VCaP (cell line): ENCODE measurements at regions not wholly inside any gene's neighbourhood (a gene's known extent, or its start where the extent isn't known, plus 50 kb on each side); places are given as distances from the start of the nearest gene placed in this dataset.
"Not testable (repeated sequence)": the region's sequence is repeated elsewhere in the genome, so short reads cannot be mapped to it uniquely, and the experiment has no call there.

ENCODE experiments used
- H3K27ac ChIP-seq: fragments of 450-650 bp; 2 replicates; pipeline ENCODE4 v1.5.1; 2017
- TF ChIP-seq, protein P1 (sequence below): fragments of 450-650 bp; conservative IDR thresholded peaks from 2 replicates; pipeline ENCODE4 v1.5.1; 2017; ENCODE audit warnings: mild to moderate bottlenecking, moderate library complexity

DNA sequence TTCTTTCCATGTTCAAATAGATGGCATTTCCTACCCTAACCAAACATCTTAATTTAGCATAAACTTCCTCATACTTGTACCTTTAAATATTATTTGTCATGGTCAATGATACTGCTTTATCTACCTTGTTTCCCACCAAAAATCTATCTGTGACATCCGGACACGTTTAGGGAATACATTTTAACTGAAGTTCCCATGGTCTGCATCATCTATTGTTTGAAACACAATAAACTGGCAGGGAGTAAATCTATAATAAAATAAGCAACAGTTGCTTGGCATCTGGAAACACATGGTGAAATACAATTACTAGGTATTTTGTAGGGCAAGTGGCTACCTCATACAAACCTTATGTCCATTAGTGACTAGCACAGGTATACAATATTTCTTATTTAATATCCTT is 289.1 kb downstream of the GJA1 start:
- TF ChIP-seq, protein P1, sequence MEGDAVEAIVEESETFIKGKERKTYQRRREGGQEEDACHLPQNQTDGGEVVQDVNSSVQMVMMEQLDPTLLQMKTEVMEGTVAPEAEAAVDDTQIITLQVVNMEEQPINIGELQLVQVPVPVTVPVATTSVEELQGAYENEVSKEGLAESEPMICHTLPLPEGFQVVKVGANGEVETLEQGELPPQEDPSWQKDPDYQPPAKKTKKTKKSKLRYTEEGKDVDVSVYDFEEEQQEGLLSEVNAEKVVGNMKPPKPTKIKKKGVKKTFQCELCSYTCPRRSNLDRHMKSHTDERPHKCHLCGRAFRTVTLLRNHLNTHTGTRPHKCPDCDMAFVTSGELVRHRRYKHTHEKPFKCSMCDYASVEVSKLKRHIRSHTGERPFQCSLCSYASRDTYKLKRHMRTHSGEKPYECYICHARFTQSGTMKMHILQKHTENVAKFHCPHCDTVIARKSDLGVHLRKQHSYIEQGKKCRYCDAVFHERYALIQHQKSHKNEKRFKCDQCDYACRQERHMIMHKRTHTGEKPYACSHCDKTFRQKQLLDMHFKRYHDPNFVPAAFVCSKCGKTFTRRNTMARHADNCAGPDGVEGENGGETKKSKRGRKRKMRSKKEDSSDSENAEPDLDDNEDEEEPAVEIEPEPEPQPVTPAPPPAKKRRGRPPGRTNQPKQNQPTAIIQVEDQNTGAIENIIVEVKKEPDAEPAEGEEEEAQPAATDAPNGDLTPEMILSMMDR: no peak
- no peak overlapping the region for H3K27ac ChIP-seq

GRCh38 chr6:121726596-121726995 is 291.1 kb downstream of the GJA1 start:
- TF ChIP-seq, protein P1: no peak
- no peak overlapping the region for H3K27ac ChIP-seq

DNA sequence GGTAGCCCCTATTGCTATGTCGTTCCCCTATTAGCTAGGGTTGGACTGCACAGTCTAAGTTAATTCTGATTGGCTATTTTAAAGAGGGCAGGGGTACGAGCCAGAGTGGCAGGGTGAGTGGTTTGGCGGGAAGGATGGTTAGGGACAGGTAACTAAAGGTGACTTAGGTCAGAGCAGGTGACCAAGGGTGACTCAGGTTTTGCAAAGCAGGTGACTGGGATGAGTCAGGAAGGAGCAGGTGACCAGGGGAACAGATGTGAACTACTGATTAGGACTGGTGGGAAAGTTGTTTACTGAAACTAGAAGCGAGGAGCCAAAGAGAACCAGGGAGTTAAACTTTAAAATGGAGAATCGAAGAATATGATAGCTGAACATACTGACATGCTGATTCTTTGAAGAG is 295.2 kb downstream of the GJA1 start:
- no peak overlapping the region for H3K27ac ChIP-seq
- TF ChIP-seq, protein P1: no peak

DNA sequence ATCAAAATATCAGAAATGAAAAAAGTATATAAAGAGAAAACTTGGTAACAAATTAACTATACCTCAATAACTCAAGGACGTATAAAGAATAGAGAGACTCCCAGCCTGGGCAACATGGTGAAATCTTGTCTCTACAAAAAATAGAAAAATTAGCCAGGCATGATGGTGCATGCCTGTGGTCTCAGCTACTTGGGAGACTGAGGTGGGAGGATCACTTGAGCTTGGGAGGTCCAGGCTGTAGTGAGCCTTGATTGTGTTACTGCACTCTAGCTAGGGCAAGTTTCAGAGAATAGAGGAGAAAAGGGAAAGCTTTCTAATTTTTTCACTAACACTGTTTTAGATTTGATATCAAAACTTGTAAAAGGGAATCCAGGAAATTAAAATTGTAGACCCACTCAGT is 295.9 kb downstream of the GJA1 start:
- no peak overlapping the region for H3K27ac ChIP-seq
- TF ChIP-seq, protein P1: no peak

- TF ChIP-seq, protein P1: no peak
- H3K27ac ChIP-seq: no peak overlapping the region
Measured at GRCh38 chr6:121732641-121733040, 297.2 kb downstream of the GJA1 start.

- H3K27ac ChIP-seq: no peak overlapping the region
- TF ChIP-seq, protein P1: no peak
Measured at GRCh38 chr6:121733234-121733633, 297.8 kb downstream of the GJA1 start.

DNA sequence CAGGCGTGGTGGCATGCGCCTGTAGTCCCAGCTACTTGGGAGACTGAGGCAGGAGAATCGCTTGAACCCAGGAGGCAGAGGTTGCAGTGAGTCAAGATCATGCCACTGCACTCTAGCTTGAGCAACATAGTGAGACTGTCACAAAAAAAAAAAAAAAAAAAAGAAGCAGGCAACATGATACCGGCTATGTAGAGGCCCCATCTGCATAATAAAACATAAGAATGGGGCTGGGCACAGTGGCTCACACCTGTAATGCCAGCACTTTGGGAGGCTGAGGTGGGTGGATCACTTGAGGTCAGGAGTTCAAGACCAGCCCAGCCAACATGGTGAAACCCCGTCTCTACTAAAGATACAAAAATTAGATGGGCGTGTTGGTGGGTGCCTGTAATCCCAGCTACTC is 304.7 kb downstream of the GJA1 start:
- H3K27ac ChIP-seq: not testable (repeated sequence)

DNA sequence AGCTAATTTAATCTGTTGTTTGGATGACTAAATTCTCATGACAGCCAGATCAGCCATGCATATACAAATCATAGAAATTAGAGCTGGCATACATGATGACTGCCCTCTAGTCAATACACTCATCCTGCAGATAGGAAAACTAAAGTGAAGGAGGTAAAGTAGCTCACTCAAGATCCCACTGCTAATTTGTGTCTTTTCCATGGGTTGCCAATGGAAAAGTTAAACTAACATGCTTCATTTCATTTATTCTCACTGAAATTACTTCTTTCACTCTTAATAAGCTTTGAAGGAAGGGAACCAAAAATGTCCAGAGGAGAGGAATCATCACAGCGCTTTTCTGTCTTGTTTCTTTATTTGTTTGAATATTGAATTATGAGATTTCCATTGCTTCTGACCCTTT is 308.2 kb downstream of the GJA1 start:
- no peak overlapping the region for H3K27ac ChIP-seq
- TF ChIP-seq, protein P1: no peak
